HG02973 (cell line): ENCODE measurements at regions not wholly inside any gene's neighbourhood (a gene's known extent, or its start where the extent isn't known, plus 50 kb on each side); places are given as distances from the start of the nearest gene placed in this dataset.

Source experiments
- ATAC-seq: cut with Tn5 transposase; IDR thresholded peaks from one replicate; pipeline ENCODE4 v1.9.1; 2021; ENCODE audit warnings: moderate library complexity; ENCODE audit not compliant: unreplicated experiment

DNA sequence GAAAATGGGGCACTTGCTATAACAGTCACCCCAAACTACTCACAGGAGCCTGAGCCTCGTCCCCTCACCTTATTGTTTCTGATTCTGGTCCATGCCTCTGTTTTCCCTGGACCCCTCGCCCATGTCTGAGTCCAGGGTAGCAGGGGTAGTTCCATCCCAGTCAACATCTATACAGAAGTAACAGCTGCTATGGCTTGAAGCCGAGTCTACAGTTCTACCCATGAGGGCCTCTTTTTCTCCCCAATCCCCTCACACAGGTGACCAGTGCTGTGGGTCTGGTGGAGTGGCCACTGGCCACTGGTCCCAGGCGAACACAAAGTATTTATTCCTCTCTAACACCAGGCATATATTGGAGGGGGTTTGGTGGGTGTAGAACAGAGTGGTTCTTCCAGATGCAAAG is 116.4 kb downstream of the ZNF280B start:
- ATAC-seq: no peak

DNA sequence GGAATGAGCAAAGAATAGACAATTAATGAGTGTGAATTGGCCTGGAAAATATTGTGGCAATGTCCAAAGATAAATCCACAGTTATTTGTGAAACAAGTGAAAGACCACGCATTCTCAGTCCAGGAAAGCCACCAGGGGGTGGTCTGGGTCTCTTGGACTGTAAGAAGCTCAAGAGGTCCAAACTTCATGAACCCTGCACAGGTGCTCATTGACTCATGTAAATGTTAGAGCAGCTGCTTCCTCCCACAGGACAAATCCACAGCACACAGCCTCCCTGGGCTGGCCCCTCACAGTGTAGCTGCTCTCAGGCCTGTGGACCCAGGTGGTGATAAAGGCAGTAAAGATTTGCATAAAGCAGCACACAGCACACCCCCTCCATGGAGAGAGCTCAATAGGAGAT is 114.0 kb downstream of the ZNF280B start:
- ATAC-seq: no peak

DNA sequence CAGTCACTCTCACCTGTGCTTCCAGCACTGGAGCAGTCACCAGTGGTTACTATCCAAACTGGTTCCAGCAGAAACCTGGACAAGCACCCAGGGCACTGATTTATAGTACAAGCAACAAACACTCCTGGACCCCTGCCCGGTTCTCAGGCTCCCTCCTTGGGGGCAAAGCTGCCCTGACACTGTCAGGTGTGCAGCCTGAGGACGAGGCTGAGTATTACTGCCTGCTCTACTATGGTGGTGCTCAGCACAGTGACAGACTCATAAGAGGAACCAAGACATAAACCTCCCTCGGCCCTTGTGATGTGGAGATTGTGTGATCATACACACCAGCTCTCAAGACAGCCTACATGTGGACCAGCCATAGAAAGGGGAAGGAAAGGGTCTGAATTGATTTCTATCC is 113.3 kb downstream of the ZNF280B start:
- ATAC-seq: no peak

DNA sequence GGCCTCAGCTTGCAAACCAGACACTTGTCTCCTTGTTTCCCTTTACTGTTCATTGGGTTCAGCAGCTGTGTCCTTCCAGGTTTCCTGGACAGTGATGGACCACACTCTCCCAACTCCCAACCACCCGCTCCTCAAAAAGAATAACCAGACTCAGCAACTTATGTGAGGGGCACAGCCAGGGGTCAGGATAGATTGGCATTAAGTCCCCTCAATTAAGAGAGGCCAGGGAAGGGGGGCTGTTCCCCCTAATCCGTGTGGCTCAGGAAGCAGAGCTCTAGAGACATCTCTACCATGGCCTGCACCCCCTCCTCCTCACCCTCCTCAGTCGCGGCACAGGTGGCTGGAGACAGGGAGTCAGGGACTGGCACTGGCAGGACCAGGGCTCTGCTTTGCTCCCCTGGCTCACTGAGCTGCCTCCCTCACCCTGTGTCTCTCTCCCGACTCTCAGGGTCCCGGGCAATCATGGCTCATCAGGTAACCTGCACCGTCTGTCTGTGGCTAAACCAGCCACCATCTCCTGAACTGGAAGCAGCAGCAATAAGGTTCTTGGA is 111.7 kb downstream of the ZNF280B start:
- ATAC-seq: no peak

DNA sequence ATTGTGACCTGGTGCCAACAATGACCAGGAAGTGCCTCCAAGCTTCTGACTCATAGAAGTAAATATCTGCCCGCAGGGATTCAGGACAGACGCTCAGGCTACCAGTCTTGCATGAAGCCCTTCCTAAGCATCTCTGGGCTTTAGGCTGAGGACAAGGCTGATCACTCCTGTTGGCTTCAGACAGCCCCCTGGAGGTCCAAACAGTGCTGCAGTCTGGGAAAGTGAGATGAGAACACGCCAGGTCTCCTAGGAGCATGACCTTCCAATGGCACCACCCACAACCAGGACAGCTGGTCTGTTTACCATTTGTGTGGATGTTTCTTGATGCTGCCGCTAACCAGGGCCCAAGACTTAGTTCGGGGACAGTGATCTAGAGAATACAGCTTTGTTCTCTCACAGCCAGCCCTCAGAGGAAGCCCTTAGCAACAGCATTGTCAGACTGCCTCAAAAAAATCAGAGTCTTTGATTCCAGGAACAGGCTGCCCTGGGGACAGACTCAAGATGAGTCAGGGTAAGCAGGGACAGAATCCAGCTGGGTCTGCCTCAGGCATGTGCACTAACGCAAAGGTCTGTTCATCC is 111.2 kb downstream of the ZNF280B start:
- no peak for ATAC-seq

DNA sequence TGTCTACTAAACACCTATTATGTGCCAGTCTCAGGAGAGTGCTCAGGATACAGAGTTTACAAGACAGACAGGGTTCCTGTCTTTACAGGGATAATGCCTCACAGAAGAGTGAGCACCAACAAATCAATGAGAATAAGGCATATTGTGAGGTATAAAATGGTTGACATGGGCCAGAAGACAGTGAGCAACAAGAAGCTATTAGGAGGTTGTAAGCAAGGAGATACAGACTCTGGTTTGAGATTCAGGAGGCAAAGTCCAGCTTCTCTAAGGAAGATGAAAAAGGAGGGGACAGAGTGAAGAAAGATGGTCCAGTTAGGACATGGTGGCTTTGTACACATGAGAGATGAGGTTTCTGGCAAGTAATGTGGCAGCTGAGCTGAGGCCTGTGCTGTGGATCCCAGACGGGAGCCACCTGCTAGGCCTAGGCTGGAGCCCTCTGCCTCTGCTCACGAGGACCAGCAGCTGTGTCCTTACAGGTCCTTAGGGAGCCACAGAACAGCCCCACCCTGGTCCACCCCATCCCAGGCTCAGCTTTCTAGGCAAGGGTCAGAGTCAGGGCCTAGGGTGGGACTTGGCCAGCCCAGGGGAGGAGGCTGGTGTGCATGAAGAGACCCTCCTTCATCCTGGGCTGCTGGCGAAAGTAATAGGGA is 110.5 kb downstream of the ZNF280B start:
- ATAC-seq: no peak

DNA sequence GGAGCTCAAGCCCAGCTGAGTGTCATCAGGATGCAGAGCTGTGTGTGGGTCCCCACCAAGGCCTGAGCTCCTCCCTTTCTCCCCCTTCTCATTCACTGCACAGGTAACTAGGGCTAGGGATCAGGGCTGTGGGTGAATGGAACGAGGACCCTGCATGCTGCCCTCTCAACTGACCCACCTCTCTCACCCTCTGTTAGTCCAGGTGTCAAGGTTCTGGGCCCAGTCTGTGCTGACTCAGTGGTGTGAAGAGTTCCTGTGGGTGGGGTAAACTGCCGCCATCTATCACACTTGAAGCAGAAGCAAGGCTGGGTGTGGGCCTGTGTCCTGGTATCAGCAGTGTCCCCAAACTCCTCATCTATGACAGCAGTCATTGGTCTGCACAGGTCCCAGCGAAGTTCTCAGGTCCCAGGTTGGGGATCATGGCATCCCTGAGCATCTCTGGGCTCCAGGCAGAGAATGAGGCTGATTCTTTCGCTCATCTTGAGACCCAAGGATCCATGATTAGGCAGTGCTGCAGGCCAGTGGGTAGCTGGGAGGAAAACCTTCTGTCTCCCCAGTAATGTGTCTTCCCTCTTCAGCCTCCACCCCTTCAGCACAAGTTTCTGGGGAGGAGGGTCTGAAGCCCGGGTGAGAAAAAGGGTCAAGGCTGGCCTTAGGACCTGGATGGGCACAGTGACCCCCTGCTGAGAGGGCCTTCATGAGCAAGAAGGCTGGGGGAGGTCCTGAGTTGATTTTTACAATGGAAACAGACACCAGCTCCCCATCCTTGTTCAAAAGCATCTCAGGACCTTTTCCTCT is 109.8 kb downstream of the ZNF280B start:
- ATAC-seq: no peak

DNA sequence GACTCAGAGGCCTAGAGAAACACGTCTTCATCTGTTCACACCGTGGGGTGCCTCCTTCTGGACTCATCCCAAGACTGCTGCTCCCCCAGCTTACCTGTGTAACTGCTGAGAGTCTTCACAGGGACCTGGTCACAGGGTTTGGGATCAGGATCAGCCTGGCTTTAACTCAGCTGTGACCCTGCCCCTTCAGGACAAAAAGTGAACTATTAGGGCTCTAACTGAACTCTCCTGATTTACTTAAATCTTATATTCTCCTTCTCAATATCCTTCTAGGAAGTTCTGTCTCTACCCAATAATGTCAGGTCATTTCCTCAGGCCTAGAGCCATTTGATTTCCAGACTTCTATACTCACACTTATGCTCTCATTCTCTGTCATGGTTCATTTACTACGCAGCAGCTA is 108.4 kb downstream of the ZNF280B start:
- no peak for ATAC-seq

DNA sequence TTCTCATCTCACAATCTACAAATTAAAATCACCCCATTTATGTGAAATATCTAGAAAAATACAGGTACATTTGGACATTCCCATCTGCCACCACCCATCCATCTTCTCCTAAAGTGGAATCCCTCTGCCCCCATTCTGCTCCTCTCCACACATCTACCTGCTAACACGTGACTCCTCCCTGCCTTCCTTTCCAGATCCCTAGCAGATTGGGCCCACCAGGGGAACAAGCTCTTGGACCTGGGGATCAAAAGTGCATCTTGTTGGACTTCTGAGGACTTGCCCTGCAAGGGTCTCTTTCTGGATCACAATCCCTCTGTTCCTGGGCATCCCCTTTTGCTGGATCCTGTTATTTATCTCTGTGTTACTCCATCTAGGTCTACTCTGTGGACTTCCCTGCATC is 107.6 kb downstream of the ZNF280B start:
- ATAC-seq: no peak

DNA sequence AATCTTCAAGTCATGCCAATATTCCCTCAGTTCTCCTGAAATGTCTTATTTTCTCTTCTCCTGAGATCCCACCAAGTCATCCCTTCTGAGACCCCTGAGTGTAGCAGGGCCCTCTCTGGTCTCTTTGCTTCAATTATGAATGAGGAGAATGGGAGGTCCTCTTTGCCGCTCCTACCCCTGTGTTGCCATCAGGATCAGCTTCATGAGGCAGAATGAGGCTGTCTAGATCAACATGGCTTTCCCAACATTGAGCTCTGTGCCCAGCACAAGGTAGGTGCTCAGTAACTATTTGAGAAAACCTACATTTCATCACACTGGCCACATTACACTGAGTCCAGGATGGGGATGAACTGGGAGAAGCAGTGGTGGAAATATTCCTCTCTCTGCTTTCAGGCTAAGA is 107.2 kb downstream of the ZNF280B start:
- ATAC-seq: no peak

DNA sequence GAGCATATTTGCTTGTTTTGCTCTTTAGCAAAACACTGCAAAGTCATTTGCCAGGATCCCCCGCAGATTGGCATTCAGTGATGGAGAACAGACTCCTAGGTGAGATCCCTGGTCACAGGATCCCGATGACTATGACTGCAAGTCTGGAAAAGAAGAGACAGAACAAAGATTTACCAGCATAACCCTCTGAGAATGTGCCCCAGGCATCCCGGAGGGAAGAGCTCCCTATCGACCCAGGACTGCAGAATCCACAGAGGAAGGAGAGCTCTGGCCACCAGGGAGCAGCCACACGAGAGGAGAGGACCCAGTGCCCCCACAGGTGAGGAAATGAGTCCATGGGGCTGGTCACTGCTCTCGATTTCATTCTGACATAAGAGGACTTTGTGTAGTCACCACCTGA is 105.2 kb downstream of the ZNF280B start:
- no peak for ATAC-seq

DNA sequence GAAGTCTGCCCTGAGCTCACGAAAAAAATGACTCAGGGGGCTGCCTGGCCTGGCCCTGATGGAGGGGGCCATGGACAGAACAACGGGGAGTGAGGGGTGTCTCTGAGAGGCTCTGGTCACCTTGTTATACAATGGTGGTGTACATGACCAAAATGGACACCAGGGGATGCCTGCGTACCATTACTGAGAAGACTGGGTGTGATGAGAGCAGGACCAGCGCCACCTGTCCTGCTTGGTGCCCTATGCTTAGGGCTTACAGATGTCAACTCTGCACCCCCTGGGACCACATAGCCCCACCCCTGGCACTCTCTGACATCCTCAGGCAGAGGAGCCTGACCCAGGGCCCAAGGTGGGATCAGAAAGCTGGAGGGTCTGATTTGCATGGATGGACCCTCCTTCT is 104.8 kb downstream of the ZNF280B start:
- ATAC-seq: no peak

DNA sequence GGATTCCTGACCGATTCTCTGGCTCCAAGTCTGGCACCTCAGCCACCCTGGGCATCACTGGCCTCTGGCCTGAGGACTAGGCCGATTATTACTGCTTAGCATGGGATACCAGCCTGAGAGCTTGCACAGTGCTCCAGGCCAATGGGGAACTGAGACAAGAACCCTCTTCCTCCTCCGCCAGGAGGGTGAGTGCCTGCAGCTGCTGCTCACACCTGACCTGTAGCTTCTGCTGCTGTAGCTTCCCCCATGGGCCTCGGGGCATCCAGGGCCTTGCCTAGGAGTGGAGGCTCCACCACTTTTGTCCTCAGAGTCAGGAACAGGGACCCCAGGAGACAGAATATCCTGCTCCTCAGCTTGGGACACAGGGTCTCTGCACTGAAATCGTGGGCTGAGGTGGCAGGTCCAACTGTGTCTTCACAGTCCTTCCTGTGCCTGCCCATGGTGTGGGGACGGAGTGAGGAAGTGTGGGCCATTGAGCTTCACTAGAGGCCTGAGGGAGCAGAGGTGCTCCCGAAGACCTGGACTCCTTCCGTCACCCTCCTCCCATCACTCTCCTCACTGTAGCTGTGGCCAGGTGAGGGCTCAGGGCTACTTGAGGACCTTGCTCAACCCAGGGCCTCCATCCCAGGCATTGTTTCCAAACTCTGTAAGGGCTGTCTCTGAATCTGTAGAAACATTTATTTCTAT is 103.8 kb downstream of the ZNF280B start:
- no peak for ATAC-seq

DNA sequence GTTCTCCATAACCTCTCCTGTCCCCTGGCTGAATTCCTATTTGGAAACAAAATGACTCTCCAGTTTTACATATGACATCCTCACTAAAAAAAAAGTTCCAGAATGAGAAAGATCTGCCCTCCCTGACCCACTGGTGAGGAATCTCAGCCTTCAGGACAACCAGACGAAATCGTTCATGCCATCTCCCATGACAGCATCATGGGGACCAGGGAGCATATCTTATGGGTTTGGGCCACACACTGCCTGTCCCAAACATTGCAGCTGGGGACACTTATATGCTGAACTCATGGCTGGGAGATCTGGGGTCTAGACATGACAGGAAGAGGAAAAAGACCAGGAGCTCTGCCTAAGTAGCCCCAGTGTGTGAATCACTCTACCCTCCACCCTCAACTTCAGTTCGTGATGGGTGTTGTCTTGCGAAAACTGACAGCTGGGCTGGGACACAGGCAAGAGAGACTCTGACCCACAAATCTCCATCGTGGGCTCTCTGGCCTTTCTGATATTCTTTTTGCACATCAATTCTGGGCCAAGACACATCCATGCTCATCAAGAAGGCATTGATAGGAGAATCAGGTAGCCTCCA is 102.0 kb downstream of the ZNF280B start:
- ATAC-seq: no peak

DNA sequence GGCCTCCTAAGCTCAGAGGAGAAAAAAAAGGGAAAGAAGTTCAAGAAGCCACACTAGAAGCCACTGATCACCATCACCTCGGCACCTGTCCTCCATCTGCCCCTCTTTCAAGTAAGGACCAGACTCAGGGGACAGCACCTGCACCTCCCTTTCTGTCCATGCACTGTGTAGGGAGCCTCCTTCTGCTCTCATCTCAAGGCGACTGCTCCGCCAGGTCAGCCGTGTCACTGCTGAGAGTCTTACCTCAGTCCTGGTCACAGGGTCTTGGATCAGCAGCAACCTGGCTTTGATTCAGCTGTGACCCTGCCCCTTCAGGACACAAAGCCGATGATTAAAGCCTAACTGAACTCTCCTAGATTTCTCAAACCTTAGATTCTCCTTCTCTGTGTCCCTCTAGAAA is 101.5 kb downstream of the ZNF280B start:
- no peak for ATAC-seq

DNA sequence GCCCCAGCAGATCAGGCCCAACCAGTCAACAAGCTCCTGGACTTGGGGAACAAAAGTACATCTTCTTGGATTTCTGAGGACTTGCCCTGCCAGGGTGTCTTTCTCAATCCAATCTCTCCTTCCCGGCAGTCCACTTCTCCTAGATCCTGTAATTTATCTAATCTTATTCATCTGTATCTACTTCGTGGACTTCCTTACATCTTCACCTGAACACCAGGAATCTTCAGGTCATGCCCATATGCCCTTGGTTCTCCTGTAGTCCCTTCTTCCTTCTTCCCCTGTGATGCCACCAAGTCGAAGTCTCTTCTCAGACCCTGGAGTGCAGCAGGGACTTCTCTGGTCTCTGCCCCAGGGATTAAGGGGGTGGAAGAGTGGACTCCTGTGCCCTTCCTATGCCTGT is 100.3 kb downstream of the ZNF280B start:
- ATAC-seq: no peak

DNA sequence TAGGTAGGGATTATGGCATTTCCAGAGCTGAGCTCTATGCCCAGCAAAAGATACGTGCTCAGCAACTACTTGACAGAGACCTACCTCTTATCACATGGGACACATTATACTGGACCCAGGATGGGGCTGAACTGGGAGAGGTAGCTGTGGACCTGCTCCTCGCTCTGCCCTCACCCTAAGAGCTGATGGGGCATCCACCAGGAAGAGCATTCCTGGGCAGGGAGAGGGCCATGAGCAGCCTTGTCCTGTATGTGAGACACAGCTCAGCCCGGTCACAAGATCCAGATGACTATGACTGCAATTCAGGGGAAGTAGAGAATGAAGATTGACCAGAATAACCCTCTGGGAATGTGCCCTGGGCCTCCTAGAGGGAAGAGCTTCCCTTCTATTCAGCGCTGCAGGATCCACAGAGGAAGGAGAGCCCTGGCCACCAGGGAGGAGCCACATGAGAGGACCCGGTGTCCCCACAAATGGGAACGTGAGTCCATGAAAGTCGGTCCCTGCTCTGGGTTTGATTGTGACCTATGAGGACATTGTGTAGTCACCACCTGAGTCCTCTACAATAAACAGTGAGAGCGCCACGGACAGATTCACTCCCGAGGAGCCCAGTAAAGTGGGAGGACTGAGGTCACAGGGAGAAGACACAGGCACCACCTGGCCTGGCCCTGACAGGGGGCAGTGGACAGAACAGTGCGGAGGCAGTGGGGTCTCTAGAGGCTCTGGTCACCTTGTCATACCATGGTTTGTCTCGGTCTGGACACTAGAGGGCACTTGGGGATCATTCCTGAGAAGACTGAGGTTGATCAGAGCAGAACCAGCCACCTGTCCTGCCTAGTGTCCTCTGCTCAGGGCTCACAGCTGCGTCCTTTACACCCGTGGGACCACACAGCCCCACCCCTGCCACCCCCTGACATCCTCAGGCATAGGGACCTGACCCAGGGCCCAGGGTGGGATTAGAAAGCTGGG is 99.5 kb downstream of the ZNF280B start:
- ATAC-seq: no peak

DNA sequence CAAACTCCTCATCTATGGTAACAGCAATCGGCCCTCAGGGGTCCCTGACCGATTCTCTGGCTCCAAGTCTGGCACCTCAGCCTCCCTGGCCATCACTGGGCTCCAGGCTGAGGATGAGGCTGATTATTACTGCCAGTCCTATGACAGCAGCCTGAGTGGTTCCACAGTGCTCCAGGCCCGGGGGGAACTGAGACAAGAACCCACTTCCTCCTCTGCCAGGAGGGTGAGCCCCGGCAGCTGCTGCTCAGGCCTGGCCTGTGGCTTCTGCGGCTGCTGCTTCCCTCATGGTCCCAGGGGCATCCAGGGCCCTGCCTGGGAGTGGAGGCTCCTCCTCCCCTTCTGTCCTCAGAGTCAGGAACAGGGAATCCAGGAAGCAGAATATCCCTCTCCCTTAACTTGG is 98.4 kb downstream of the ZNF280B start:
- no peak for ATAC-seq

DNA sequence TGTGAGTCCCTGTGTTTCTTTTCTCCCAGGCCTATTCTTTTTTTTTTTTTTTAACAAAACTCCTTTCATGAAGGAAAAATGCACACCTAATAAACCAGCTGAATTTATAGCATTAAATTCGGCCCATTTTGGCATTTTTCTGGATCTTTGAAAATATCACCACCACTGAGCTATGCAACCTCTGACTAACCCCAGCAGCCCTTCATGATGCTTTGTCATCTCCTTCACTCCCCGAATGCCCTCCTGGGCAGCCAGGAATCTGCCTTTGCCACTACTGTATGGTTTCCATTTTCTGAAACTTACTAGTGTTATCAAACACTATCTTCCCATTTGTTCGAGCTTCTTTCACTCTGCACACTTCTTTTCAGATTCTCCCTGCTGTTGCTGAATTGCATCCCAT is 97.9 kb downstream of the ZNF280B start:
- ATAC-seq: no peak

DNA sequence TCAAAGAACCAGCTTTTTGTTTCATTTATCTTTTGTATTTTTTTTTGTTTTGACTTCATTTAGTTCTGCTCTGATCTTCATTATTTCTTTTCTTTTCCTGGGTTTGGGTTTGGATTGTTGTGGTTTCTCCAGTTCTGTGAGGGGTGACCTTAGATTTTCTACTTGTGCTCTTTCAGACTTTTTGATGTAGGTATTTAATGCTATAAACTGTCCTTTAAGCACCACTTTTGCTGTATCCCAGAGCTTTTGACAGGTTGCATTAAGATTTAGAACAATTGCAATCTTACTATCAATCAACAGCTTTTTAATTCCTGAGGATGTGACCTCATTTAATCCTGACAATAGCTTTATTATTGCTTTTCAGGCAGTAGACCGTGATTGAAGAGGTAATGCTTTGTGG is 94.3 kb downstream of the ZNF280B start:
- no peak for ATAC-seq
